MCF 10A (cell line): ENCODE measurements at regions not wholly inside any gene's neighbourhood (a gene's known extent, or its start where the extent isn't known, plus 50 kb on each side); places are given as distances from the start of the nearest gene placed in this dataset.

Experiments
- BruUV-seq: library from RNA; stranded (reverse); fragments of 400-500 nt; replicated peaks from 2 replicates; lab custom pipeline; 2021; lab: Mats Ljungman, UMichigan
- CTCF ChIA-PET: fragments of 300-600 bp; sonication (Branson Sonifier 250); formaldehyde crosslinking; extraction: SDS; loops from one replicate; lab custom pipeline; 2021; ENCODE audit warnings: antibody characterized with exemption, inconsistent platforms; lab: Yijun Ruan, JAX
- POLR2A ChIA-PET: fragments of 300-600, 350-650 bp; sonication (Branson Sonifier 250); formaldehyde crosslinking; extraction: SDS; loops from one replicate; lab custom pipeline; 2020; ENCODE audit warnings: antibody characterized with exemption, inconsistent platforms; lab: Yijun Ruan, JAX
- DNase-seq: peaks from one replicate; pipeline ENCODE4 v3.0.0-alpha.2; 2018; ENCODE audit not compliant: unreplicated experiment
- H3K27ac Mint-ChIP-seq: one replicate; pipeline ENCODE4 v1.8.0; 2022; ENCODE audit warnings: mild to moderate bottlenecking, low read depth, mixed read lengths; ENCODE audit not compliant: unreplicated experiment
- H3K27me3 Mint-ChIP-seq: one replicate; pipeline ENCODE4 v1.8.0; 2022; ENCODE audit warnings: mixed read lengths; ENCODE audit not compliant: insufficient read depth, unreplicated experiment
- H3K36me3 Mint-ChIP-seq: one replicate; pipeline ENCODE4 v1.8.0; 2022; ENCODE audit warnings: mild to moderate bottlenecking, moderate library complexity, mixed read lengths; ENCODE audit not compliant: insufficient read depth, unreplicated experiment
- H3K4me1 Mint-ChIP-seq: one replicate; pipeline ENCODE4 v1.8.0; 2022; ENCODE audit warnings: mixed read lengths; ENCODE audit not compliant: insufficient read depth, unreplicated experiment
- H3K4me3 Mint-ChIP-seq: one replicate; pipeline ENCODE4 v1.8.0; 2022; ENCODE audit warnings: mild to moderate bottlenecking, moderate library complexity, mixed read lengths; ENCODE audit not compliant: unreplicated experiment
- H3K9me3 Mint-ChIP-seq: one replicate; pipeline ENCODE4 v1.8.0; 2022; ENCODE audit warnings: mixed read lengths; ENCODE audit not compliant: unreplicated experiment
- CTCF ChIP-seq: fragments of 200-600 bp; IDR thresholded peaks from one replicate; pipeline ENCODE4 v1.8.0; 2022; ENCODE audit warnings: antibody characterized with exemption, mild to moderate bottlenecking; ENCODE audit not compliant: unreplicated experiment
- intact Hi-C: fragments of 100-400 bp; cut with micrococcal nuclease; formaldehyde crosslinking; loops from 2 replicates; pipeline ENCODE4 v1.14.1; 2022

- BruUV-seq: no TSS peak
- intact Hi-C loops: no loop called here
- no peak for DNase-seq
- no peak overlapping the region for H3K27ac Mint-ChIP-seq
- peaks cover 38% of the 10 kb centered on the region for H3K27me3 Mint-ChIP-seq
- ChIA-PET POLR2A (no interaction called here), CTCF (interaction anchor here (0.7 kb wide), 1 partner anchor 150 kb away, joined by 5 read pairs; no protein-coding TSS in a partner anchor)
- H3K36me3 Mint-ChIP-seq: no peaks in the 10 kb centered on the region
- H3K9me3 Mint-ChIP-seq: no peaks in the 10 kb centered on the region
- no peaks in the 10 kb centered on the region for H3K4me1 Mint-ChIP-seq
- TF ChIP-seq CTCF: no peak
- H3K4me3 Mint-ChIP-seq: no peak overlapping the region
Measured at GRCh38 chr12:113762155-113762881, 203.8 kb downstream of the RBM19 start.

GRCh38 chr12:113759135-113759534, 207.0 kb downstream of the RBM19 start:
- Mint-ChIP-seq H3K36me3 (no peaks in the 10 kb centered on the region), H3K4me1 (no peaks in the 10 kb centered on the region), H3K27me3 (peaks cover 41% of the 10 kb centered on the region), H3K9me3 (no peaks in the 10 kb centered on the region), H3K27ac (no peak overlapping the region), H3K4me3 (no peak overlapping the region)
- intact Hi-C loops: no loop called here
- TF ChIP-seq CTCF: no peak
- no TSS peak for BruUV-seq
- no peak for DNase-seq
- POLR2A ChIA-PET: no interaction called here
- CTCF ChIA-PET: no interaction called here

DNA sequence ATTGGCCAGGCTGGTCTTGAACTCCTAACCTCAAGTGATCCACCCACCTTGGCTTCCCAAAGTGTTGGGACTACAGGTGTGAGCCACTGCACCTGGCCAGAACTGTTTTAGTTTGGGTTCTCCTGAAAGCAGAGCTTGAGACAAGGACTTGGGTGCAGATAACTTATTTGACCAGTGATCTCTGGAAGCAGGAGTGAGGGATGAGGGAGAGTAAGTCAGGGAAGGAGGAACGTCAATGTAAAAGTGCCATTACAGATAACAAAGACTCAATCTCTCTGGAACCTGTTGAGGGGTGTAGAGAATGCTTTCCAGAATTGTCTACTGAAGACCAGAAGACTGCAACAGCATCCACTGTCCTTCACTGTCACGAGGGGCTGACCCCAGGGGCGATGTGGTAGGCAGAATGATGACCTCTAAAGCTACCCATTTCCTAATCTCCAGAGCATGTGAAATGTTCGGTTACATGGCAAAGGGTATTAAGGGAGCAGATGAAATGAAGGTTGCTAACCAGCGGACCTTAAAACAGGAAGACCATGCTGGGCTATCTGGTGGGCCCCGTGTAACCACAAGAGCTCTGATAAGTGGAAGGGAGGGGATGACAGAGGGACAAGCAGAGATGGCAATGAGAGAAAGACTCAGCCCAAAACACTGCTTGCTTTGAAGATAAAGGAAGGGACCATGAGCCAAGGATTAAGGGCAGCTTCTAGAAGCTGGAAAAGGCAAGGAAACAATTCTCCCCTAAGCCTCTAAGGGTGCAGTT, 207.8 kb downstream of the RBM19 start:
- Mint-ChIP-seq H3K4me1 (no peaks in the 10 kb centered on the region), H3K27me3 (peaks cover 47% of the 10 kb centered on the region), H3K27ac (no peak overlapping the region), H3K9me3 (no peaks in the 10 kb centered on the region), H3K4me3 (no peak overlapping the region), H3K36me3 (no peaks in the 10 kb centered on the region)
- intact Hi-C loops: no loop called here
- no peak for TF ChIP-seq CTCF
- ChIA-PET POLR2A (no interaction called here), CTCF (interaction anchor here (0.6 kb wide), 3 partner anchors 14 to 727 kb away, joined by 3 to 4 read pairs (median 3); no protein-coding TSS in a partner anchor)
- no TSS peak for BruUV-seq
- DNase-seq: no peak
